ENCODE measurements at regions not wholly inside any gene's neighbourhood (a gene's known extent, or its start where the extent isn't known, plus 50 kb on each side); places are given as distances from the start of the nearest gene placed in this dataset.

GRCh38 chr6:134469702-134470456 lies 152.0 kb upstream of the SGK1 start:
- no TSS peak for BruUV-seq (replicated peaks)
- CTCF ChIA-PET = no interaction called here
- Mint-ChIP-seq H3K36me3 (ENCODE audit: insufficient read depth, unreplicated experiment) (no peaks in the 10 kb centered on the region), H3K27ac (ENCODE audit: unreplicated experiment) (no peak overlapping the region), H3K9me3 (ENCODE audit: low read depth, unreplicated experiment) (no peaks in the 10 kb centered on the region), H3K27me3 (ENCODE audit: unreplicated experiment) (no peaks in the 10 kb centered on the region), H3K4me1 (ENCODE audit: low read depth, unreplicated experiment) (peaks cover 22% of the 10 kb centered on the region), H3K4me3 (ENCODE audit: low read depth, unreplicated experiment) (no peak overlapping the region)
- DNase-seq = no peak
- no peak for TF ChIP-seq CTCF (IDR thresholded peaks at IDR 0.05; ENCODE audit: unreplicated experiment)
- intact Hi-C loops (cut with micrococcal nuclease; ENCODE audit: unreplicated experiment) = no loop called here

- CTCF ChIA-PET = interaction anchor here (1.4 kb wide), 1 partner anchor 12 kb away, joined by 4 read pairs; no protein-coding TSS in a partner anchor
- no peak overlapping the region for H3K4me3 Mint-ChIP-seq (ENCODE audit: low read depth, unreplicated experiment)
- no peaks in the 10 kb centered on the region for H3K9me3 Mint-ChIP-seq (ENCODE audit: low read depth, unreplicated experiment)
- intact Hi-C loops (cut with micrococcal nuclease; ENCODE audit: unreplicated experiment) = no loop called here
- no peak for TF ChIP-seq CTCF (IDR thresholded peaks at IDR 0.05; ENCODE audit: unreplicated experiment)
- no peaks in the 10 kb centered on the region for H3K27me3 Mint-ChIP-seq (ENCODE audit: unreplicated experiment)
- H3K27ac Mint-ChIP-seq (ENCODE audit: unreplicated experiment) = no peak overlapping the region
- no TSS peak for BruUV-seq (replicated peaks)
- H3K4me1 Mint-ChIP-seq (ENCODE audit: low read depth, unreplicated experiment) = peaks cover 35% of the 10 kb centered on the region
- no peak for DNase-seq
- no peaks in the 10 kb centered on the region for H3K36me3 Mint-ChIP-seq (ENCODE audit: insufficient read depth, unreplicated experiment)
Measured at GRCh38 chr6:134468633-134469032, 150.7 kb upstream of the SGK1 start.

GRCh38 chr6:134467620-134468019 lies 149.7 kb upstream of the SGK1 start:
- H3K27me3 Mint-ChIP-seq (ENCODE audit: unreplicated experiment) = no peaks in the 10 kb centered on the region
- BruUV-seq (replicated peaks) = no TSS peak
- no peak for DNase-seq
- peaks cover 35% of the 10 kb centered on the region for H3K4me1 Mint-ChIP-seq (ENCODE audit: low read depth, unreplicated experiment)
- H3K27ac Mint-ChIP-seq (ENCODE audit: unreplicated experiment) = no peak overlapping the region
- intact Hi-C loops (cut with micrococcal nuclease; ENCODE audit: unreplicated experiment) = no loop called here
- CTCF ChIA-PET = interaction anchor here (0.9 to 1.9 kb wide), 3 partner anchors 14 to 24 kb away, joined by 3 to 6 read pairs (median 5); no protein-coding TSS in a partner anchor
- H3K4me3 Mint-ChIP-seq (ENCODE audit: low read depth, unreplicated experiment) = no peak overlapping the region
- TF ChIP-seq CTCF (IDR thresholded peaks at IDR 0.05; ENCODE audit: unreplicated experiment) = no peak
- no peaks in the 10 kb centered on the region for H3K36me3 Mint-ChIP-seq (ENCODE audit: insufficient read depth, unreplicated experiment)
- H3K9me3 Mint-ChIP-seq (ENCODE audit: low read depth, unreplicated experiment) = no peaks in the 10 kb centered on the region

GRCh38 chr6:134466771-134467525 lies 149.0 kb upstream of the SGK1 start:
- CTCF ChIA-PET = interaction anchor here (0.6 to 1.9 kb wide), 6 partner anchors 11 to 138 kb away, joined by 3 to 6 read pairs (median 4); no protein-coding TSS in a partner anchor
- H3K27ac Mint-ChIP-seq (ENCODE audit: unreplicated experiment) = no peak overlapping the region

More at GRCh38 chr6:134466771-134467525, 149.0 kb upstream of the SGK1 start:
- Mint-ChIP-seq H3K27me3 (ENCODE audit: unreplicated experiment) (no peaks in the 10 kb centered on the region), H3K36me3 (ENCODE audit: insufficient read depth, unreplicated experiment) (no peaks in the 10 kb centered on the region), H3K4me3 (ENCODE audit: low read depth, unreplicated experiment) (no peak overlapping the region), H3K9me3 (ENCODE audit: low read depth, unreplicated experiment) (no peaks in the 10 kb centered on the region), H3K4me1 (ENCODE audit: low read depth, unreplicated experiment) (peaks cover 35% of the 10 kb centered on the region)
- intact Hi-C loops (cut with micrococcal nuclease; ENCODE audit: unreplicated experiment) = no loop called here
- no peak for TF ChIP-seq CTCF (IDR thresholded peaks at IDR 0.05; ENCODE audit: unreplicated experiment)
- BruUV-seq (replicated peaks) = no TSS peak
- DNase-seq = no peak
